OCI-LY1 (cell line): ENCODE measurements at regions not wholly inside any gene's neighbourhood (a gene's known extent, or its start where the extent isn't known, plus 50 kb on each side); places are given as distances from the start of the nearest gene placed in this dataset.

Experiments used
- CTCF ChIP-seq: fragments of 200-600 bp; sonication (generic), shearing (Covaris generic); IDR thresholded peaks from 2 replicates; pipeline ENCODE4 v1.5.1; 2017; ENCODE audit warnings: mild to moderate bottlenecking, antibody characterized with exemption, low read length, moderate library complexity, mixed read lengths
- EZH2 ChIP-seq: fragments of 200-600 bp; sonication (generic), shearing (Covaris generic); IDR thresholded peaks from 2 replicates; pipeline ENCODE4 v1.8.0; 2017; ENCODE audit warnings: borderline replicate concordance, mixed run types, mild to moderate bottlenecking, antibody characterized with exemption, low read length, moderate library complexity, mixed read lengths

GRCh38 chr10:35821339-35821911, 179.3 kb upstream of the FZD8 start:
- no peak for TF ChIP-seq CTCF
- TF ChIP-seq EZH2, result no peak
